Esophagus squamous epithelium (tissue), 5 donors: ENCODE measurements at regions not wholly inside any gene's neighbourhood (a gene's known extent, or its start where the extent isn't known, plus 50 kb on each side); places are given as distances from the start of the nearest gene placed in this dataset.

ENCODE experiments used
- DNase-seq: peaks from one replicate; lab custom pipeline; 2025; lab: John Stamatoyannopoulos, UW
- H3K27ac ChIP-seq, 4 donors: fragments of 200-600 bp; sonication (generic); one replicate each; pipeline ENCODE4 v1.5.1; 2016 to 2019; ENCODE audit warnings: mild to moderate bottlenecking in 1 of 4
- H3K27me3 ChIP-seq, 4 donors: fragments of 200-600 bp; sonication (generic); 1 replicate in 3 of 4; 2 replicates in 1 of 4; pipeline versions ENCODE4 v1.5.1 to v1.6.0; 2017 to 2021; ENCODE audit warnings: antibody characterized with exemption in 1 of 4
- H3K36me3 ChIP-seq, 3 donors: fragments of 200-600 bp; sonication (generic); one replicate each; pipeline ENCODE4 v1.5.1; 2016 to 2019
- H3K4me1 ChIP-seq, 3 donors: fragments of 200-600 bp; sonication (generic); one replicate each; pipeline ENCODE4 v1.5.1; 2017 to 2019
- H3K4me3 ChIP-seq, 4 donors: fragments of 200-600 bp; sonication (generic); 1 replicate in 3 of 4; 2 replicates in 1 of 4; pipeline ENCODE4 v1.5.1; 2016 to 2019; ENCODE audit warnings: mild to moderate bottlenecking in 2 of 4, moderate library complexity in 1 of 4
- H3K9me3 ChIP-seq, 3 donors: fragments of 200-600 bp; sonication (generic); one replicate each; pipeline ENCODE4 v1.5.1; 2016 to 2019
- POLR2A ChIP-seq, 4 donors: fragments of 450-650 bp; IDR thresholded peaks; one replicate each; pipeline ENCODE4 v1.6.1; 2017; ENCODE audit warnings: antibody characterized with exemption in 4 of 4, mild to moderate bottlenecking in 4 of 4, moderate library complexity in 3 of 4
- WGBS, 2 donors: methylation state at CpG; one replicate each; pipeline ENCODE4 v1.1.5; 2018; 5-methylcytosine and 5-hydroxymethylcytosine counted together
- intact Hi-C: fragments of 100-400 bp; cut with DNase I; formaldehyde crosslinking; loops from one replicate; pipeline ENCODE4 v1.15.0; 2022
- TF ChIP-seq, protein P1 (sequence below), 6 experiments: fragments of 450-650 bp in 4 of 6; fragments of 200-600 bp in 2 of 6; sonication (generic) in 2 of 6; IDR thresholded peaks; one replicate each; pipeline ENCODE4 v1.5.1; 2016 to 2019; ENCODE audit warnings: antibody characterized with exemption in 6 of 6, mild to moderate bottlenecking in 4 of 6, moderate library complexity in 4 of 6
- donor health status: DM: yes; HTN: yes; CAD: no.

DNA sequence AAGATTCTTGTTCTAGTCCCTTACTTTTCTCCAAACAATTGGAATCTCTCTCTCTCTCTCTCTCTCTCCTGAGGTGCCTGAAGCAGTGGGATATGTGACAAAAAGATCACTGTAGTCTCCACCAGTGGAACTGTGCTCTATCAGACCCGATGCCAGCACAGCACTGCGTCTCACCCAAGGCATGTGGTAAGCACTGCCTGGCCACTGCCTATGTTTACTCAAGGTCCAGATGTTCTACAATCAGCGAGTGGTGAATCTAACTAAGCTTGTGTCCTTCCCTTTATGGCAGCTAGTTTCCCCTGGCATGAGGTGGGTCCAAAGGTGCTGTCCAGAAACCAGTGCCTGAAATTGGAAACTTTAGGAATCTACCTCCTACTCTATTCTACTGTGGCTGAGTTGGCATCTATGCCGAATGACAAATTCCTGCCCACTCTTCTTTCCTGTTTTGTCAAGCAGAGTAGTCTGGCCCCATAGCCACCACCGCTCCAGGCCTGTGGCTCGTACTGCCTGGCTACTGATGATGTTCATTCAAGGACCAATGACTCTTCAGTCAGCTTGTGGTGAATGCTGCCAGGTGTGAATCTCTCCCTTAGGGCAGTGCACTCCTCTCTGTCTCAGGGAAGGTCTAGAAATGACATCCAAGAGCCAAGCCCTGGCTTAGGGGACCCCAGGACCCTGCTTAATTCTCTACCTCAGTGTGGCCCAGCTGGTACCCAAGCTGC is 416.5 kb downstream of the TEX13C start:
- no peaks in the 10 kb centered on the region for H3K36me3 ChIP-seq
- no peak overlapping the region for H3K27ac ChIP-seq
- intact Hi-C loops: no loop called here
- no peaks in the 10 kb centered on the region for H3K9me3 ChIP-seq
- no peak overlapping the region for H3K4me3 ChIP-seq
- no peak for DNase-seq
- no peaks in the 10 kb centered on the region for H3K4me1 ChIP-seq
- H3K27me3 ChIP-seq: no peaks in the 10 kb centered on the region
- TF ChIP-seq, protein P1, sequence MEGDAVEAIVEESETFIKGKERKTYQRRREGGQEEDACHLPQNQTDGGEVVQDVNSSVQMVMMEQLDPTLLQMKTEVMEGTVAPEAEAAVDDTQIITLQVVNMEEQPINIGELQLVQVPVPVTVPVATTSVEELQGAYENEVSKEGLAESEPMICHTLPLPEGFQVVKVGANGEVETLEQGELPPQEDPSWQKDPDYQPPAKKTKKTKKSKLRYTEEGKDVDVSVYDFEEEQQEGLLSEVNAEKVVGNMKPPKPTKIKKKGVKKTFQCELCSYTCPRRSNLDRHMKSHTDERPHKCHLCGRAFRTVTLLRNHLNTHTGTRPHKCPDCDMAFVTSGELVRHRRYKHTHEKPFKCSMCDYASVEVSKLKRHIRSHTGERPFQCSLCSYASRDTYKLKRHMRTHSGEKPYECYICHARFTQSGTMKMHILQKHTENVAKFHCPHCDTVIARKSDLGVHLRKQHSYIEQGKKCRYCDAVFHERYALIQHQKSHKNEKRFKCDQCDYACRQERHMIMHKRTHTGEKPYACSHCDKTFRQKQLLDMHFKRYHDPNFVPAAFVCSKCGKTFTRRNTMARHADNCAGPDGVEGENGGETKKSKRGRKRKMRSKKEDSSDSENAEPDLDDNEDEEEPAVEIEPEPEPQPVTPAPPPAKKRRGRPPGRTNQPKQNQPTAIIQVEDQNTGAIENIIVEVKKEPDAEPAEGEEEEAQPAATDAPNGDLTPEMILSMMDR (IDR thresholded peaks at IDR 0.05): no peak
- TF ChIP-seq POLR2A (IDR thresholded peaks at IDR 0.05): no peak
- WGBS, 2 donors: 60 to 71% methylated on average over 1 to 5 of the region's 6 CpGs

DNA sequence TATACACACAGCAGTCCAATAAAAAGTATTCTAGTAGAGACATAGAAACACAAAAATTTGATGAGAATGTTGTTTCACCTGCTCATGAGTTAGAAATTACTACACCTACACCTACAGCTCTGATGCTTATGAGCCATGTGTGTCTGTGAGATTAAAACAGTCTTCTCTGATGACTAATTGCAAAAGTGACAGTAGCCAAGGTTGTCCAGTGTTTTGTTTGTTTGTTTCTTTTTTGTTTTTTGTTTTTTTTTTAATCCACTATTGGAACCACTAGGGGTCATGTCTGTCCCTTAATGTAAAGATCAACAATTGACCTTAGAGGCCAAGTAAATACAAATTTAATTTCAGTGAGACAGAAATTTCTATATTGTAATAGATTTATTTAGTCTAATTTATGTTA is 423.1 kb downstream of the TEX13C start:
- intact Hi-C loops: no loop called here
- Histone ChIP-seq H3K27ac (no peak overlapping the region), H3K9me3 (no peaks in the 10 kb centered on the region), H3K27me3 (no peaks in the 10 kb centered on the region), H3K36me3 (no peaks in the 10 kb centered on the region), H3K4me1 (no peaks in the 10 kb centered on the region), H3K4me3 (no peak overlapping the region)
- DNase-seq: no peak
- TF ChIP-seq POLR2A (IDR thresholded peaks at IDR 0.05): no peak
- TF ChIP-seq, protein P1 (IDR thresholded peaks at IDR 0.05): no peak

DNA sequence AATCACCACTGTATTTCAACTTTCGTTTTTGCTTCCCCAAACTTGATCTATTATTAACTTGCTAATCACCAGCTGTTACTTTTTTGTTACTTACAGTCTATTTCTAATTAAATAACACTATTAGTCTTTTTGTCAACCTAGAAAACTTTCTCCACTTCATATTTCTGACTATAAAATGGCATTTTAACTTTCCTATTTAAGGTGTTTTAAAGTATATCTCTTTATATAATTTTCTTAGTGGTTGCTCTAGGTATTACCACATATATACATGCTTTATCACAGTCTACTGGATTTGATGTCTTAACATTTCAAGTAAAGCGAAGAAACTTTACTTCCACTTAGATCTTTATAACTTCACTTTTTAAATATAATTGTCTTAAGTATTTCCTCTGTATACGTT is 421.2 kb downstream of the DCAF12L2 start:
- no peak for DNase-seq
- Histone ChIP-seq H3K4me1 (no peaks in the 10 kb centered on the region), H3K36me3 (no peaks in the 10 kb centered on the region), H3K27ac (no peak overlapping the region), H3K27me3 (no peaks in the 10 kb centered on the region), H3K4me3 (no peak overlapping the region), H3K9me3 (no peaks in the 10 kb centered on the region)
- no peak for TF ChIP-seq POLR2A (IDR thresholded peaks at IDR 0.05)
- TF ChIP-seq, protein P1 (IDR thresholded peaks at IDR 0.05): no peak
- intact Hi-C loops: no loop called here
- 49 to 68% methylated on average over 3 of the region's 3 CpGs for WGBS, 2 donors

DNA sequence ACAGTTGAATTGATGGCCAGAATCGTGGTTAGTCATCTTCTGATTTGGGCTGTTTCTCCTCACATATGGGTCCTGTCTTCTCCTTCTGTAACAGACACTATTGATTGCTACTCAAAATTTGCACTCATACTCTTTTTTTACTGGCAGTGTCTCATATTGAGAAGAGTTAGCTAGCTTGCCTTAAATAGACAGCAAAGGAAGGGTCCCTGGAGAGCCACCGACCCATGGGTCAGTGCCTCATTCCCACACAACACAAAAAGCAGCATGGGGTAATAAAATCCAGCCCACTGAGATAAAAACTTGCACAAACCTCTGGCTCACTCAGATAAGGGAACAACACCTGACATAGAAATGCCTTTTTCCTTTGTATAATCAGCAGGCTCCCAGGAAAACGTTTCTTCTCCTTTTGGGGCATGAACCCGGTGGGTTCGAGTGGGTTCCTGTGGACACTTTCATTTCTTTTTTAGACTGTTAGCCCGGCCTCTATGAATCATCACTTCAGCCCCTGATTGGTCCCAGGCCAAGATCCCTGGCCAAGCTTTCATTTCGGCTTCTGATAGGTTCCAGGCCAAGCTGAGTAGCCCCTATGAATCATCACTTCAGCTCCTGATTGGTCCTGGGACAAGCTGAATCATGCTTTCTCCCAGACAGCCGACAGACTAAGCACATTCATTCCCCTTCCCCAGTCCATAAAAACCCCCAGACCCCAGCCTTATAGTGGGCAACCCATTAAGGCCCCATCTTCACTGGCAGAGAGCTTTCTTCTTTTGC is 408.1 kb downstream of the DCAF12L2 start:
- Histone ChIP-seq H3K4me3 (peak overlapping the region in 1 of 4 donors; percentile 5), H3K27me3 (no peaks in the 10 kb centered on the region), H3K9me3 (no peaks in the 10 kb centered on the region), H3K27ac (no peak overlapping the region), H3K36me3 (no peaks in the 10 kb centered on the region), H3K4me1 (no peaks in the 10 kb centered on the region)
- no peak for DNase-seq
- intact Hi-C loops: no loop called here
- WGBS, 2 donors: 50 to 53% methylated on average over 7 to 8 of the region's 8 CpGs
- no peak for TF ChIP-seq POLR2A (IDR thresholded peaks at IDR 0.05)
- TF ChIP-seq, protein P1 (IDR thresholded peaks at IDR 0.05): no peak

DNA sequence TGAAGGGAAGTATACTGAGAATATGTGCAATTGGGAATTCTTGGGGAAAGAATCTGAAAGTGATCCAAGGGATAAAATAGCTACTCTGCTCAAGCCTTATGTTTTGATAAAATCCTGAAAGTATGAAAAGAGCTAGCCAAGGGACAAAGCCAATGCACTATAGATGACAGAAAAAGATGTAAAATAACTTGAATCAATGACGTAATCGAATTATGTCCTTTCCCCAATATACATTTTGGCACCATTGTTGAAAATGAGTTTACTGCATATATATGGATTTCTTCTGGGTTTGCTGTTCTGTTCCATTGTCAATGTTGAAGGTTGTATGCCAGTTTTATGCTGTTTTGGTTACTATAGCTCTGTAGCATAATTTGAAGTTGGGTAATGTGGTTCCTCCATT is 407.3 kb downstream of the DCAF12L2 start:
- no peaks in the 10 kb centered on the region for H3K27me3 ChIP-seq
- intact Hi-C loops: no loop called here
- H3K4me1 ChIP-seq: no peaks in the 10 kb centered on the region
- H3K9me3 ChIP-seq: no peaks in the 10 kb centered on the region
- H3K27ac ChIP-seq: no peak overlapping the region
- H3K36me3 ChIP-seq: no peaks in the 10 kb centered on the region
- DNase-seq: no peak
- TF ChIP-seq POLR2A (IDR thresholded peaks at IDR 0.05): no peak
- TF ChIP-seq, protein P1 (IDR thresholded peaks at IDR 0.05): no peak
- H3K4me3 ChIP-seq: no peak overlapping the region
- 76 to 88% methylated on average over 2 of the region's 2 CpGs for WGBS, 2 donors
